ENCODE measurements at regions not wholly inside any gene's neighbourhood (a gene's known extent, or its start where the extent isn't known, plus 50 kb on each side); places are given as distances from the start of the nearest gene placed in this dataset.

DNA sequence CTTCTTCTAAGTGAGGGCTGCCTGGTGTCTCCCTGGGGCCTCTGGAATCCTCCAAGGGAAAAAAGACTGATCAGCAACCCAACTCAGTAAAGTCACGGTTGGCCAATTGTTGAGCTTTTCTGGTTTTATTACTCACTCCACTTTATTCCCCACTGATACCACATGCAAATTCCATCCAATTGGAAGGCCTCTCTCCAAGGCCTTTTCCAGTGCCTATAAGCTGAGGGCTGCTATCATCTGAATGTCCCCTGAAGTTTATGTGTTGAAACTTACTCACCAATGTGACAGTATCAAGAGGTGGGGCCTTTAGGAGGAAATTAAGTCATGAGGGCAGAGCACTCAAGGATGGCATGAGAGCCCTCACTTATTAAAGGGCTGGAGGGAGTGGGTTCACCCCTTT is 463.3 kb downstream of the BUD13 start:
- no peak for DNase-seq (ENCODE audit: low read depth)
- no peak overlapping the region for H3K4me3 ChIP-seq (ENCODE audit: control insufficient read depth, low read depth, low read length)
- TF ChIP-seq, protein P1, sequence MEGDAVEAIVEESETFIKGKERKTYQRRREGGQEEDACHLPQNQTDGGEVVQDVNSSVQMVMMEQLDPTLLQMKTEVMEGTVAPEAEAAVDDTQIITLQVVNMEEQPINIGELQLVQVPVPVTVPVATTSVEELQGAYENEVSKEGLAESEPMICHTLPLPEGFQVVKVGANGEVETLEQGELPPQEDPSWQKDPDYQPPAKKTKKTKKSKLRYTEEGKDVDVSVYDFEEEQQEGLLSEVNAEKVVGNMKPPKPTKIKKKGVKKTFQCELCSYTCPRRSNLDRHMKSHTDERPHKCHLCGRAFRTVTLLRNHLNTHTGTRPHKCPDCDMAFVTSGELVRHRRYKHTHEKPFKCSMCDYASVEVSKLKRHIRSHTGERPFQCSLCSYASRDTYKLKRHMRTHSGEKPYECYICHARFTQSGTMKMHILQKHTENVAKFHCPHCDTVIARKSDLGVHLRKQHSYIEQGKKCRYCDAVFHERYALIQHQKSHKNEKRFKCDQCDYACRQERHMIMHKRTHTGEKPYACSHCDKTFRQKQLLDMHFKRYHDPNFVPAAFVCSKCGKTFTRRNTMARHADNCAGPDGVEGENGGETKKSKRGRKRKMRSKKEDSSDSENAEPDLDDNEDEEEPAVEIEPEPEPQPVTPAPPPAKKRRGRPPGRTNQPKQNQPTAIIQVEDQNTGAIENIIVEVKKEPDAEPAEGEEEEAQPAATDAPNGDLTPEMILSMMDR (IDR thresholded peaks at IDR 0.05; ENCODE audit: control insufficient read depth, insufficient read depth, low read depth, low read length, missing control alignments) = no peak

GRCh38 chr11:116302756-116303155 is 470.0 kb downstream of the BUD13 start:
- no peak overlapping the region for H3K4me3 ChIP-seq (ENCODE audit: control insufficient read depth, low read depth, low read length)
- TF ChIP-seq, protein P1 (IDR thresholded peaks at IDR 0.05; ENCODE audit: control insufficient read depth, insufficient read depth, low read depth, low read length, missing control alignments) = no peak
- DNase-seq (ENCODE audit: low read depth) = no peak

GRCh38 chr11:116301141-116301540 is 471.6 kb downstream of the BUD13 start:
- DNase-seq (ENCODE audit: low read depth) = no peak
- TF ChIP-seq, protein P1 (IDR thresholded peaks at IDR 0.05; ENCODE audit: control insufficient read depth, insufficient read depth, low read depth, low read length, missing control alignments) = no peak

GRCh38 chr11:116300232-116300631 is 472.6 kb downstream of the BUD13 start:
- H3K4me3 ChIP-seq (ENCODE audit: control insufficient read depth, low read depth, low read length) = no peak overlapping the region
- DNase-seq (ENCODE audit: low read depth) = no peak
- TF ChIP-seq, protein P1 (IDR thresholded peaks at IDR 0.05; ENCODE audit: control insufficient read depth, insufficient read depth, low read depth, low read length, missing control alignments) = no peak

More at GRCh38 chr11:116301141-116301540, 471.6 kb downstream of the BUD13 start:
- no peak overlapping the region for H3K4me3 ChIP-seq (ENCODE audit: control insufficient read depth, low read depth, low read length)

GRCh38 chr11:116294630-116295029 is 478.2 kb downstream of the BUD13 start:
- TF ChIP-seq, protein P1 (IDR thresholded peaks at IDR 0.05; ENCODE audit: control insufficient read depth, insufficient read depth, low read depth, low read length, missing control alignments) = no peak
- DNase-seq (ENCODE audit: low read depth) = no peak
- no peak overlapping the region for H3K4me3 ChIP-seq (ENCODE audit: control insufficient read depth, low read depth, low read length)

GRCh38 chr11:116287866-116288265 is 484.9 kb downstream of the BUD13 start:
- H3K4me3 ChIP-seq (ENCODE audit: control insufficient read depth, low read depth, low read length) = no peak overlapping the region
- DNase-seq (ENCODE audit: low read depth) = no peak
- TF ChIP-seq, protein P1 (IDR thresholded peaks at IDR 0.05; ENCODE audit: control insufficient read depth, insufficient read depth, low read depth, low read length, missing control alignments) = no peak

DNA sequence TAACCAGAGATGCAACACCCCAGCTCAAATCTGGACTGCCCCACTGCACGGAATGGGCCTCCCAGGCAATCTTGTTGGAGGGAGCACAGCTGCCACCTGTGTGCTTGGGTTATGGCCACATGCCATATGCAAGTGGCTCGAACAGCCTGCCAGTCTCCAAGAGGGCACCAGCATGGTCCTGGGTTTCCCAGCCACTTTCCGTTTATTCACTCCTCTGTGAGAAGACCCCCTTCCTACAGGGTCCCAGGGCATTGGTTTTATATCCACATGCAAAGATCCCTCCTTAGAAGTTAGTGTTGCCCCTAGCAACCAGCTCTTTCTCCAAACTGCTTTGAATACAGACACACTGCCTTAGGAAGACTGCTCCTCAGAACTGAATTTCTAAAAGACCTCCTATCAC is 487.8 kb downstream of the BUD13 start:
- H3K4me3 ChIP-seq (ENCODE audit: control insufficient read depth, low read depth, low read length) = no peak overlapping the region
- DNase-seq (ENCODE audit: low read depth) = no peak
- TF ChIP-seq, protein P1 (IDR thresholded peaks at IDR 0.05; ENCODE audit: control insufficient read depth, insufficient read depth, low read depth, low read length, missing control alignments) = no peak

Data from AG09309 (cell line).